ENCODE measurements at regions not wholly inside any gene's neighbourhood (a gene's known extent, or its start where the extent isn't known, plus 50 kb on each side); places are given as distances from the start of the nearest gene placed in this dataset.

- peak; percentile 26 for DNase-seq
These were observed 51.8 kb upstream of the TEX48 start for GRCh38 chr9:114733816-114734215.

- DNase-seq: no peak
These were observed 50.8 kb upstream of the TEX48 start for GRCh38 chr9:114732823-114733222.
